AG04450 (cell line): ENCODE measurements at regions not wholly inside any gene's neighbourhood (a gene's known extent, or its start where the extent isn't known, plus 50 kb on each side); places are given as distances from the start of the nearest gene placed in this dataset.

Experiments
- CTCF ChIA-PET: fragments of 300-600, 350-600 bp; formaldehyde crosslinking; extraction: SDS; loops from one replicate; lab custom pipeline; 2022; ENCODE audit warnings: antibody characterized with exemption, inconsistent platforms; lab: Charles Lee
- POLR2A ChIA-PET: fragments of 350-600 bp; formaldehyde crosslinking; extraction: SDS; loops from one replicate; lab custom pipeline; 2021; ENCODE audit warnings: antibody characterized with exemption, inconsistent platforms; lab: Yijun Ruan, JAX
- DNase-seq: peaks from one replicate; pipeline ENCODE4 v3.0.0-alpha.2; 2011; ENCODE audit warnings: low read depth, low spot score
- H3K27ac ChIP-seq: one replicate; pipeline ENCODE4 v1.5.1; 2012; ENCODE audit warnings: low read depth, low read length, control low read depth
- H3K27me3 ChIP-seq: one replicate; pipeline ENCODE4 v1.6.0; 2012; ENCODE audit warnings: low read length; ENCODE audit not compliant: control insufficient read depth, insufficient read depth
- H3K4me3 ChIP-seq: 2 replicates; pipeline ENCODE4 v1.5.1; 2011; ENCODE audit warnings: mild to moderate bottlenecking, low read depth, low read length, control low read depth
- H3K9me3 ChIP-seq: 2 replicates; pipeline ENCODE4 v1.5.1; 2012; ENCODE audit warnings: low read length; ENCODE audit not compliant: control insufficient read depth, insufficient read depth
- TF ChIP-seq, protein P1 (sequence below): IDR thresholded peaks from 2 replicates; pipeline ENCODE4 v1.5.1; 2011; ENCODE audit warnings: low read depth, low read length, control low read depth, inconsistent platforms

DNA sequence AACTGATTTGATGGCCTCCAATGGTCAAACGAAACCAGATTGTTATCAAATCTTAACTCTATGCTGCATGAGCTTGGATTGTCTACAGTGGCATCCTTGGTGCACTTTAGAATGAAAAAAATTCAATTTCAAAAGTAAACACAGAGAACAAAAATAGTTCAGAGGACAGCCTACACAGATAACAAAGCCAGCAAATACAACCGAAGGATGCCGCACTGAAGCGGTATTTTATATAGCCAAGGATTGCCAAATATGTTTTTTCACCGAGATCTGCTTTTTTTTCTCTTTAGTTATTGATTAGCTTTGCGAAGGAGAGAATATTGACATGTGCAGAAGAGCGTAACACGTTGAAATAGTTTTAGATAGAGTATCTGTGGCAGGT lies 72.0 kb downstream of the SLC4A3 start:
- POLR2A ChIA-PET: no interaction called here
- no peak overlapping the region for H3K27ac ChIP-seq
- no peaks in the 10 kb centered on the region for H3K9me3 ChIP-seq
- no peak overlapping the region for H3K4me3 ChIP-seq
- TF ChIP-seq, protein P1, sequence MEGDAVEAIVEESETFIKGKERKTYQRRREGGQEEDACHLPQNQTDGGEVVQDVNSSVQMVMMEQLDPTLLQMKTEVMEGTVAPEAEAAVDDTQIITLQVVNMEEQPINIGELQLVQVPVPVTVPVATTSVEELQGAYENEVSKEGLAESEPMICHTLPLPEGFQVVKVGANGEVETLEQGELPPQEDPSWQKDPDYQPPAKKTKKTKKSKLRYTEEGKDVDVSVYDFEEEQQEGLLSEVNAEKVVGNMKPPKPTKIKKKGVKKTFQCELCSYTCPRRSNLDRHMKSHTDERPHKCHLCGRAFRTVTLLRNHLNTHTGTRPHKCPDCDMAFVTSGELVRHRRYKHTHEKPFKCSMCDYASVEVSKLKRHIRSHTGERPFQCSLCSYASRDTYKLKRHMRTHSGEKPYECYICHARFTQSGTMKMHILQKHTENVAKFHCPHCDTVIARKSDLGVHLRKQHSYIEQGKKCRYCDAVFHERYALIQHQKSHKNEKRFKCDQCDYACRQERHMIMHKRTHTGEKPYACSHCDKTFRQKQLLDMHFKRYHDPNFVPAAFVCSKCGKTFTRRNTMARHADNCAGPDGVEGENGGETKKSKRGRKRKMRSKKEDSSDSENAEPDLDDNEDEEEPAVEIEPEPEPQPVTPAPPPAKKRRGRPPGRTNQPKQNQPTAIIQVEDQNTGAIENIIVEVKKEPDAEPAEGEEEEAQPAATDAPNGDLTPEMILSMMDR: no peak
- DNase-seq: no peak
- CTCF ChIA-PET: interaction anchor here (5.7 kb wide), 1 partner anchor 10 kb away, joined by 55 read pairs; no protein-coding TSS in a partner anchor
- peaks cover 27% of the 10 kb centered on the region for H3K27me3 ChIP-seq

- no peaks in the 10 kb centered on the region for H3K9me3 ChIP-seq
- no peak overlapping the region for H3K27ac ChIP-seq
- peaks cover 22% of the 10 kb centered on the region for H3K27me3 ChIP-seq
- no peak for DNase-seq
- ChIA-PET CTCF (interaction anchor here (1.1 to 5.7 kb wide), 3 partner anchors 13 to 160 kb away, joined by 3 to 55 read pairs (median 4); no protein-coding TSS in a partner anchor), POLR2A (no interaction called here)
- TF ChIP-seq, protein P1: no peak
- H3K4me3 ChIP-seq: no peak overlapping the region
Observed at GRCh38 chr2:219701847-219702634, 74.6 kb downstream of the SLC4A3 start.

- Histone ChIP-seq H3K27me3 (peaks cover 22% of the 10 kb centered on the region), H3K9me3 (no peaks in the 10 kb centered on the region), H3K27ac (no peak overlapping the region), H3K4me3 (no peak overlapping the region)
- DNase-seq: no peak
- POLR2A ChIA-PET: no interaction called here
- TF ChIP-seq, protein P1: no peak
- CTCF ChIA-PET: interaction anchor here (1.1 to 5.7 kb wide), 3 partner anchors 14 to 161 kb away, joined by 3 to 55 read pairs (median 4); no protein-coding TSS in a partner anchor
Observed at GRCh38 chr2:219702796-219703545, 75.5 kb downstream of the SLC4A3 start.

GRCh38 chr2:219704878-219705277 lies 77.4 kb downstream of the SLC4A3 start:
- H3K9me3 ChIP-seq: no peaks in the 10 kb centered on the region
- CTCF ChIA-PET: interaction anchor here (1.4 kb wide), 1 partner anchor 15 kb away, joined by 10 read pairs; no protein-coding TSS in a partner anchor
- no peak overlapping the region for H3K4me3 ChIP-seq

More at GRCh38 chr2:219704878-219705277, 77.4 kb downstream of the SLC4A3 start:
- DNase-seq: no peak
- TF ChIP-seq, protein P1: no peak
- H3K27ac ChIP-seq: no peak overlapping the region
- H3K27me3 ChIP-seq: peaks cover 22% of the 10 kb centered on the region
- POLR2A ChIA-PET: no interaction called here
